ENCODE measurements at regions not wholly inside any gene's neighbourhood (a gene's known extent, or its start where the extent isn't known, plus 50 kb on each side); places are given as distances from the start of the nearest gene placed in this dataset.
"Not testable (repeated sequence)": the region's sequence is repeated elsewhere in the genome, so short reads cannot be mapped to it uniquely, and the experiment has no call there.

DNA sequence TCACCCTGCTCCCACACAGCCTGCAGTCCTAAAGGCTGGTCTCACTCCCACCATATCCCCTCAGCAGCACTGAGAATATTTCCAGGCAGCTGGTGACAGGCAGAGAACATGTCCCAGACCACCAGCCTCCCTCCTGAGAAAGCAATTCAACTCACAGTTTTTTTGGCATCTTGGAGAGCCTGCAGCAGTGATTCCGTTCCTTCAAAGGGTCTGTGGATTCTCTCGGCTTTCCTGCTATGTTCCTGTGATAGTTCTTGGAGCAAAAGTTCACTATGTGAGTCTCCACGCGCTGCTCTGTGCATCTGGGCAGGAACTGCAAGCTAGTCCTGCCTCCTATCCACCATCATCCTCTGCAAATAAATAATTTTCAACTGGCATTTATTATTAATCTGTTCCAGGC is 448.3 kb upstream of the HSF2 start:
- DNase-seq: no peak

GRCh38 chr6:121951918-121952379 is 447.5 kb upstream of the HSF2 start:
- no peak for DNase-seq

DNA sequence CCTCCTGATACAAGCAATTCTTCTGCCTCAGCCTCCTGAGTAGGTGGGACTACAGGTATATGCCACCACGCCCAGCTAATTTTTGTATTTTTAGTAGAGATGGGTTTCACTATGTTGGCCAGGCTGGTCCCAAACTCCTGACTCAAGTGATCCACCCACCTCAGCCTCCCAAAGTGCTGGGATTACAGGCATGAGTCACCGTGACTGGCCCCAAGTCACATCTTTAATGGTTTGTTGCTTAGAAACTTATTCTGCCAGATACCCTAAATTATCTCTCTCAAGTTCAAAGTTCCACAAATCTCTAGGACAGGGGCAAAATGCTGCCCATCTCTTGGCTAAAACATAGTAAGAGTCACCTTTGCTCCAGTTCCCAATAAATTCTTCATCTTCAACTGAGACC is 444.1 kb upstream of the HSF2 start:
- not testable (repeated sequence) for DNase-seq

GRCh38 chr6:121956782-121957181 is 442.7 kb upstream of the HSF2 start:
- no peak for DNase-seq

- no peak for DNase-seq
Measured at GRCh38 chr6:121959501-121959900, 440.0 kb upstream of the HSF2 start.

DNA sequence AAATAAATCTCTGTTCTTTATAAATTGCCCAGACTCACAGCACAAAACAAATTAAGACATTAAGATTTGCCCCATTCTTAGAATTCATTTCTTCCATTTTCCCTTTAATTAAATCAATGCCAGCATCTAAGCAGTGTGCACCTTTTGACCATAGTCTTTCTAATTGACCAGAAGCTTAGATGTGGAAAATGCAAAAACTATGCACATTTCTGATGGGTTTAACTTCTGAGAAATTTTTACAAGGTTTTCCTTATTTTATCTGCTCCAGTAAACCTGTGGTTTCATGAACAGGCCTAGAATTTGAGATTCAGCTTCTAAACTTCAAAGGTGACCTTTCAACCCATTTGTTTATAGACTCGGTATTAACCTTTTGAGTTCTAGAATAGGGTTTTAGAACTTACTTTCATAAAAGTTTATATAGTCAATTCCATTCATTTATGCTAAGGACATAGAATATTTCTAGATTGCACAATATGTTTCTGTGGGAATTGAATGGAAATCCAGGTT is 437.8 kb upstream of the HSF2 start:
- DNase-seq: no peak

- no peak for DNase-seq
Measured at GRCh38 chr6:121963826-121964225, 435.6 kb upstream of the HSF2 start.

GRCh38 chr6:121965739-121966138 is 433.7 kb upstream of the HSF2 start:
- DNase-seq: no peak

DNA sequence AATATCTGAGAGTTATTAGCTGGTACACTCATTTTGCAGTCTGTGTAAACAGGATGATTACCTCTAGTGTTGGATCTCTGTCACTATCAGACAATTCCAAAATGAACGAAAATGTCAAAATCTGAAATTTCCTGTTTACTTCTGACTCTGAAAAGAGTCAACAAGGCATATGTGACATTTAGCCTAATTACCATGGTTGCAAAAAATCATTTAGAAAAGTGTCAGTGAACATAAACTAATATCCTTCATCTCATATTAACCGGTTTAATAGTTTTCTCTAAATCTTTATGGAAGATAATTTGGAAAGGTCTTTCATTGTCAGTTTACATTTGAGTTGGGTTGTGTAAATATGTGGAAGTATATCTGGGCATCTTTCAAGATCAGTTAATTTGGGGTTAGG is 431.8 kb upstream of the HSF2 start:
- no peak for DNase-seq

- no peak for DNase-seq
Measured at GRCh38 chr6:121971931-121972335, 427.5 kb upstream of the HSF2 start.

DNA sequence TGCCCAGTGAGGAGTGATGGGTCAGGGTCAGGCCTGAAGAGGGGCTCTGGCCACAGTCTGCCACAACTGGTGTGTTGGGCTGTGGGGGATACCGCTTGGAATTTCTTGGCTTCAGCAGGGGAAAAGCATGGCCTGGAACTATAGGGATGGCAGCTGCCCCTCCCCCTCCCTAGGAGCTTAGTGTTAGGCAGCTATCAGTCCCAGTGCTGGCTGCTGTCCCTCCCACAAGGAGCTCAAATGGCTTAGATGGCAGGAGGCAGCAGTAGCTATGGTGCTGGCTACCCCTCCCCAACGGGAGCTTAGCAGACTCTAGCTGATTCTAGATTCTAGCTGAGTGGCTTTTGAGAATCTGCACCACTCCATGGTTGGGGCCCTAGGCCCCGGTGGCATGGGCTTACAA is 414.5 kb upstream of the HSF2 start:
- no peak for DNase-seq

DNA sequence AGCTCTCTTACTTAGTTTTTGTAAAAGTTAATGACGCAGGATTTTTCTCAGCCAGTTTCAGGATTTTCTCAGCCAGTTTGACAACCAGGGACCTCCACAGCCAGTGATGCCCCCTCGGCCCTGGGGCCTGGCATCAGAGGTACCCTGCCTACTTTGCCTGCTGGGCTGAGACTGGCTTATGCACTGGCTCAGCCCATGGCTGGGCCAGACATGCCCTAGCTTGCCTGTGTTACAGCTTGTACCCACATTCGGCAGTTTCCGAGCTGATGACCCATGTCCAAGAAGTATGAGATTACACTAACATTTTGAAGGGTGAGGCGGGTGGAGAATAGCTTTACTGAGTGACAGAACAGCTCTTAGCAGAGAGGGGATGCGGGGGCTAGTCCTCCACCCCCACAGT is 406.1 kb upstream of the HSF2 start:
- DNase-seq: no peak

GRCh38 chr6:121994919-121995318 is 404.5 kb upstream of the HSF2 start:
- DNase-seq: no peak

DNA sequence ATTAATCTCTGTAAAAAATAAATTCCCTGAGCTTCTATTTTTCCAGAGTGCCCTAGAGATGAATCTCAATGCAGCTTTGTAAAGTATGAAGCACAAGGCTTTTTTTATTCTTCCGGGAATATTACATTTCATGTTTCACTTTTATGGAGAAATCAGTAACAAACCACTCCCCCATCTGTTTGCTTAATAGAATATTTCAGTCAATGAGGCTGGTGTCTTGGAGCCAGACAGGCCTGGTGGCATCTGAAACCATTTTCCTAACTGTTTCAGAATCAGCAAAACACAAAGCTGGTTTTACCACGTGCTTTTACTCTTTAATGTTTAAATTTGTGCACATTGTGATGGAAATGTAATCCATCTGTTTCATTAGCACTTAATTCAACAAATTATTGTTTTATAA is 400.8 kb upstream of the HSF2 start:
- DNase-seq: no peak

- no peak for DNase-seq
Measured at GRCh38 chr6:121999456-122000065, 399.9 kb upstream of the HSF2 start.

DNA sequence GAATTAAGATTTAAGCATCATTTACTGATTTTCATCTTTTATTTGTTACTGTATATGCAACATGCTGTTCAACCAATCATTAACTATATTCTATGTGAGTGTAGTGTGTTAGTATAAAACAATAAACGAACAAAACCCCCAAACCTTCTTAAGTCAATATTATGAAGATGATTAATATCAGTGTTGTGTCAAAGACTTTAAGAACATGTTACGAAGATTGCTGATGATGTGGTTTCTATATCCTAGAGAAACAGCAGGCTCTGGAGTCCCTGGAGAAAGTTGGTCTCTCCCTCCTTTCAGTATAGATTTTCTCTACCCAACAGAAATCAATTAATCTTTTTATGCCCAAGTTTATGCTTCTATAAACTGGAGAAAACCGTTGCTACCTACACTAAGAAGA is 393.8 kb upstream of the HSF2 start:
- DNase-seq: no peak

DNA sequence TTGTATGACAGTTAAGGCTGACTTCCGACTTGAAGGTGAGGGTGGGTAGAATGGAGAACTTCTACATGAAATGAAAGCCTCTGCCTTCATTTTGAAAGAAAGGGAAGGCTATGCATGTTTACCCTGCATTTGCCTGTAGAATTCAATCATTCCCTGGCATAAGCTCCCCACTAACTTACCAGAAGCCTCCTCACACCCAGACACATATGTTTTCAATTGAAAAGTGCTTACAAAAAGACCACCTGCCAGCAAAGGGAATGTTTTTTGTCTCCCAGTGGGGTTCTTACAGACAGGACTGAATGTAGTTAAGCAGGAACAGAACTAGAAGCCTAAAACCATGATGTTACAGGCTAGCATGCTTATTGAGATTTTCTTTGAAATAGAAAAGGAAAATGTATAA is 392.1 kb upstream of the HSF2 start:
- DNase-seq: no peak

- DNase-seq: no peak
Measured at GRCh38 chr6:122008101-122008999, 391.1 kb upstream of the HSF2 start.

DNA sequence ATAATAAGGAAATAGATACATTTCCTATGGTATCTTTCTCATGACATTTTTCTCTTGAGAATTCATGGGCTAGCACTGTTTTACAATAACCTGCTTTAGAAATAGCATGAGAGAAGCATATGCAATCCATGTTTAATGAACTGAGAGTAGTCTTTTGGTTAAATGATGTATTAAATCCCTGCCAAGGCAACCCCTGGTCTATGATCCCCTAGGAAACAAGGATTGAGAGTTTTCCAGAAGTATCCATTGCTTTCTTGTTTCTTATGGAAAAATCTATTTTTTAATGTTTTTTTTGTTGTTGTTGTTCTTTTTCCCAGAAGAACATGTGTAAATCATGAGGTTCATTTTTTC is 390.5 kb upstream of the HSF2 start:
- no peak for DNase-seq

DNA sequence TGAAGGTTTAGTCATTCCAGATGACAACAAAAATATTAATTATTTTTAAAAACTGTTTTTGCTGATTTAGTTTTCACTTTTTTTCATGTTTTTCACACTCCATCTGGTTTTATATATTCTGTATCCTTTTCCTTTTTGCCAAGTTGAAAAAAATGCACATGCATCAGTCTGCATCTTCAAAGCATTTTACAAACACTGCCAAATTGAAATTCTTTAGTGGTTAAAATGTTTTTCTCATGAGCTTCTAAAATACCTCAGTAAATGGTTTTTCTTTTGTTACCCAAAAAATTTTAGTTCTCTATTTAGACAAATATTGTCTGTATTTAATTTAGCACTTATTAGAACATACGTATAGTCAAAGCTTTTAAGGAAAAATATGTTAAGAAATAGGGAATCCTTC is 386.9 kb upstream of the HSF2 start:
- DNase-seq: no peak

DNA sequence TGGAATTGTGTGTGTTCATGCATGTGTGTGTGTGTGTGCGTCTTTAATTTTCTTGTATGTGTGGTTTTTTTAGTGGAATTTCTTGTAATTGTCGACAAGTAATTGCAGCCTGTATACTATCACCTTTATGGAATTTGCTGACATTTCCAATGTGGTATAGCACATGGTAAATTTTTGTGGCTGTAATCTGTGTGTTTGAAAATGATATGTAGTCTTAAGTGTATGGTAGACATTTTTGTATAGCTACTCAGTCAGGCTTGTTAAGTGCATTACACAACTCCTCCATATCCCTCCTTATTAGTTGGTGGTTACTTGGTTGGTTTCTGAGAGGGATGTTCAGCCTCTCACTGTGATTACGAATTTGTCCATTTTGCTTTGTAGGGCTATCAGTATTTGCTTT is 384.5 kb upstream of the HSF2 start:
- DNase-seq: no peak

DNA sequence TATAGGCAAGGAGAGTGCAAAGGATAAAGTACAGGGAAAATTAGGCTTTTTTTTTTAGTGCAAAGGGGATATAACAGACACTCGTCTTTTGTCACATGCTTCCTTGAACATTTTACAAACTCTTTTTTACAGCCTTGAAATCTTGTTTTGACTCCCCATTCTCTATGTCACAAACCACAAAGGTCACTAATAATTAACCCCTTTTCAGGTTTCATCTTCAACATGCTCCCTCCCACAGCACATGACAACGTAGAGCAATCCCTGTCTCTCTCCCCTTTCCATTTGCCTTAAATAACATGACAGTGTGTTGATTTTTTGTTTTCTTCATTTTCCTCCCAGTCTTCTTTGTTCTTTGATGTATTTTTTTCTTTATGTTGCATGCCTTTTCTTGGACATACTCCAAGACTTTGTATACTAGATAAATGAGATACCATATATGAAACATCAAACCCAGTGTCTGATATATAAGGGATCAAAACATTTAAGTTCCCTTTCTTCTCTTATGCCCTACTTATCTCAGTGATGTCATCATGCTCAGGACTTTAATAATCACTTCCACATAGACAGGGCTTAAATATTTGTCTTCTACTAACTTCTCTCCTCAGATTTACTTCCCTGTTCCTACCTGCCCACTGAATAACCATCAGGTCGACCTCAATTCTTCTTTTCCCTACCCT is 378.7 kb upstream of the HSF2 start:
- DNase-seq: no peak

GRCh38 chr6:122025104-122025503 is 374.3 kb upstream of the HSF2 start:
- no peak for DNase-seq

All from bone marrow (tissue), 2 donors.